HG02623 (cell line): ENCODE measurements at regions not wholly inside any gene's neighbourhood (a gene's known extent, or its start where the extent isn't known, plus 50 kb on each side); places are given as distances from the start of the nearest gene placed in this dataset.

Experiments
- ATAC-seq: cut with Tn5 transposase; IDR thresholded peaks from one replicate; pipeline ENCODE4 v1.9.1; 2021; ENCODE audit warnings: moderate library complexity; ENCODE audit not compliant: unreplicated experiment

DNA sequence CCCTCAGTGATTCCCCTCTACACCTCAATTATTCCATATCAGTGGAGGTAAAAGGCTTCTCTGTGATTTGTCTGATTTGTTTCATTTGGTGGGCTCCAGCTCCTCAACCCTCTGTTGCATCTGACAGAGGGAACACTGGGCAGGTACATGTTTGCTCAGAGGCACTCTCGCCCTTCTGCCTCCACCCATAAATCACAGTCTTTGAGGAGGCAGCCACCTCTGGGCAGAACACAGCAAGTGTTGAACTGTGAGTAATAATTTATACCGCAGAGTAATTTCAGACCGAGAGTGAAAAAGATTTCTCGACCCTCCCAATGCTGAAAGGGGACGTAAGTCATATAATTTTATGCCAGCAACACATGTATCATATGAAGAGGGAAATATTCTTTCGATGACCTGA, 330.1 kb upstream of the PBX1 start:
- no peak for ATAC-seq

DNA sequence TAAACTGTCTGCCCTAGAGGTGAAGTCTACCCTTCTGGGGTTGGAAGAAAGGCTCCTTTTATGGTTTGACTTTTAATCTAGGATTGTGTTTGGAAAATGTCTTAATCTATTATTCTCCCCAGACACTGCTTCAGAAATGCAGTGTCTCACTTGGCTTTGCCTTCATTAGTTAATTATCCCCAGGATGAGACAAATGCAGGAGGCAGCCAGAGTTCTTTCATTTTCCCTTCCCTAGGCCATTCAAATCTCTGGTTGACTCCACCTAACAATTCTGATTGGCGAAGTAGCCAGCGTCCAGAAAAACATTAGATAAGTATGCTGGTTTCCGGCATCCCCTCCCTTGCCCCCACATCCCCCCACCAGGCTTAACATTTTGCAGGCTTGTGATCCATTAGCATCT, 325.8 kb upstream of the PBX1 start:
- no peak for ATAC-seq

DNA sequence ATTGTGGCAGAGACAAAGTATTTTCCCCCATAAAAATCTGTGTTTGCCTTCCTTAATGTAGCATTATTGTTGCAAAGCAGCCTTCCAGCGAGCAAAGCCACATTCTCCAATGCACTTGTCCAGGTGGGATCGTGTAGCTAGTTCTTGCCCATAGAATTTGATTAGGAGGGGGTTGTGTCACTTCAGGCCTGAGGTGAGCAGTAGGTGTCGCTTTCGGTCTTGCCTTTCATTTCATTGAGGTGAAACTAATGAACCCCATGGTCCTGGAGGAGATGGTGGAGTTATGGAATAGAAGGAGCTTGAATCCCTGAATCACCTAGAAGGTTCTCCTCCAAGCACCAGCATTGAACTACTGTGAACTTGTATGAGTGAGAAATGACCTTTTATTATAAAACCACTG, 318.9 kb upstream of the PBX1 start:
- no peak for ATAC-seq

DNA sequence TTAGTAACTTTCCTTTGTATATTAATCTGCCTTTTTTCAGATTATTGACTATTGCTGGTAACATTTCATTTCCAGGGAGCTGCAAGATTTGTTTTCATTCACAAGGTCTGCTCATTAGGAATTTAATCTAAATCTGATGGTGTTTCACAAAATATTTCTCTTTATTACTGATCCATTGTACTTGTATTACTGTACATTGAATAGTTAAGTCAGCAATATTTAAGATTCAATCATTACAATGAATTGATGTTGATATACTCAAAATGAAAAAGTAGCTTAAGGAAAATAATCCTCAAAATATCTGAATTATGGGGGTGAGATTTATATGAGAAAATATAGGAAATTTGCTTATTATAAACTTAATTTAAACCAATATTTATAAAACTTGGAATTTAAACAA, 308.6 kb upstream of the PBX1 start:
- no peak for ATAC-seq

DNA sequence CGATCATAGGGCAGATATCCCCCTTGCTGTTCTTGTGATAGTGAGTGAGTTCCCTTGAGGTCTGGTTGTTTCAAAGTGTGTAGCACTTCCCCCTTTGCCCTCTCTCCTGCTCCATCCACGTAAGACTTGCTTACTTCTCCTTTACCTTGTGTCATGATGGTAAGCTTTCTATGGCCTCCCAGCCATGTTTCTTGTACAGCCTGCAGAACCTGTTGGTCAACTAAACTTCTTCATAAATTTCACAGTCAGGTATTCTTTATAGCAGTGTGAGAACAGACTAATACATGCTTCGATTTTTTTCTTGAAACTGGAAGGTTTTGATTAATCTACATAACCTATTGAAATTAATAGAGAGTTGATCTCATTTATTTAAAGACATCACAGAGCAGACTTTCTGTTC, 302.5 kb upstream of the PBX1 start:
- no peak for ATAC-seq

DNA sequence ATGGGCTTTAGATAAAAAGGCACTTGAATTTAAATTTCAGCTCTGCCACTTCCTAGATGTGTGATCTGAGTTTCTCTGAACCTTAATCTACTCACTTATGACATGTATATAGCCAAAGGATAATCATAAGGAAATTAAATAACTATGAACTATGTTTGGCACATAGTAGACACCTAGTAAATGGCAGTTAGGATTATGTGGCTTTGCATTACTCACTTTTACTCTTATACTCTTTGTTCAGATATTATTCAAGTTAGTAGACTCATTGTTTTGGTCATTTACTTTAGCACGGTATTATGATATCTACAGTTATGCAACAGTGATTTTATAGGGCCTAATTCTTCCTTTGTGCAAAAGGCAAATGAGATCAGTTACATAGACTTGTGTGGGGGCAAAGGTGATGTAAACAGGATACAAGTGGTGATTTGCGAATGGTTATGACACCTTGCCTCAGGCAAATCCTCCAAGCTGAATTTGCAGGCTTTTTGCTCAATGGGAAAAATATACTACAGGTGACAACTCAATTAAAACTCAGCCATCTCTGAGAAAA, 297.2 kb upstream of the PBX1 start:
- no peak for ATAC-seq

DNA sequence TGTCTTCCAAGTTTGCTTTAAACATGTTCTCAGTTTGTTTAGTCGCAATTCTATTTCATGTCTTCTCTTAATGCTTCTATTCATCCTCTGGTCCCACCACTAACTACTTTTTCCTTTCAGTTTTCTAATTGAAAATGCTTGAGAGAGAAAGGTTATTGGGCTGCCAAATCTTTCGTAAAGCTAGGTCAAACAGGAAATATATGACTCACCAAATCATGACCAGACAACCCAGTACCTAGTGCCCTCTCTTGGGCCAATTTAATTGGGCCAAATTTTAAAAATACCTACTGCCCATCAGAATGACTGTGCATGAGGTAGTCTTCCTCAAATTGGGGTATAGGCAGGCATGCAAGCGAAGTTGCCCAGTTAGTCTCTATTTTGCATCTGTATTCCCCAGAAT, 295.4 kb upstream of the PBX1 start:
- ATAC-seq = no peak

DNA sequence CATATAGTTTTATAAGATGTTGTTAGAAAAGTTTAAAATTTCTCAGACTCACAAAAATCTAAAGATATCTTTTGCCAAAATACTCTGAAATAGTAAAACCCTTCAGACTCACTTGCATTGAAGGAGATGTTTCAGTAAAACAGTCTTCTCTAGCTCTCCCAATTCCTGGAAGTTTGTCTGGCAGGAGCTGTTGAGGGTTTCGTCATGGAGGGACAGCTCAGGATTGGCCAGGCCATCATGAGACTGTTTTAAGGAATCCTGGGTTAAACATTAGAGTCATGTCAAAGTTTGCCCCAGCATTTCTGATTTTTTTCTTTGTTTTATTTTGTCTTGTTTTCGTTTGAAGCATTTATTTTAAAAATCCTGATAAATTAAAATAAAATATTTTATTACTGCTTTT, 293.8 kb upstream of the PBX1 start:
- ATAC-seq = no peak

DNA sequence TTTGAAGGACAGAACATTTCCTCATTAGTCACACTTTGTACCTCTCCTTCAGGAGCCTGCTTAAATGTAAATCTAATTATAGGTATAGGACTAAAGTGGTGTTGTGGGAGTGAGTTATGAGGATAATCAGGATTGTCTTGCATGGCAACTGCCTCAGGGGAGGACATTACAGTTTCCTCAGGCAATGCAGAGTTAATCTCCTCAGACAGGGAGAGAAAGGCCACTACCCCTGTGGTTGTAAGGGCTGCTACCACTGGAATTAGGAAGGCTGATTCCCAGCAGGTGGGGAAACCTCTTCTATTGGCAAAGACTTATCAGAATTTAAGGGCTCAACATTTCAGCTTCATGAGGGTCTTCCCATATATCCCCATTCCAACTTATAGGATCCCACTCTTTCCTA, 286.8 kb upstream of the PBX1 start:
- ATAC-seq = no peak

DNA sequence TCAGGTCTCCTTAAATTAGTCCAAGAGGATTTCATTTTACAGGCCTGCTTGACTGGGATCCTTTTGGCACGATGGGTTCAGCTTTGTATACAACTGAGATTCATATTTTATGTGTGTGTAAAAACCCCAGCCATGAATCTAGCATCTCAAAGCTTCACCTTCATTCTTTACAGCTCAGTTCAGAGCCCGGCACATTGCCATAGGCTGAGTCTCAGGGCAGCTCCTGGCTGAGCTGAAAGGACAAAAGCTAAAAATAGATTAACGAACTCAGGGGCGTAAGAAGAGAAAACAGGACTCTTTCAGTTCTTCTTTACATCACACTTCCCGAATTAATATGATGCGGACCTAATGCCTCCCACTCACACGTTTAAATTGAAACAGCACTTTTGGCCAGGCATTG, 262.8 kb upstream of the PBX1 start:
- no peak for ATAC-seq

DNA sequence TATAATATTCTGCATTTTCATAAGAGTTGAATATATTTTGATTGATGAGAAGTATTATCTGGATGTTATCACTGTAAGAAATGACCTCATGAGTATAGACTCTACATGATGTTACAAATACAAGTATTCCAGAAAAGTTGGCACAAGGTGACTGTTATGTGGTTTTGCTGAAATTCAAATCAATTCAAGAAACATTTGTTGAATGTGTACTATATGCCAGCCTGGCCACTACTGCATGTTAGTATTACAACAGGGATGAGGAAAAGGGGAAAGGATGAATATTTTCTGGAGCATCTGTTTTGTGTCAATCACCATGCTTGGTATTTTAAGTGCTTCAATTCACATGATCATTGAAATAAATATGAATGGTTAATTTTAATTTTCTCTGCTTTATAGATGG, 250.9 kb upstream of the PBX1 start:
- ATAC-seq = no peak

DNA sequence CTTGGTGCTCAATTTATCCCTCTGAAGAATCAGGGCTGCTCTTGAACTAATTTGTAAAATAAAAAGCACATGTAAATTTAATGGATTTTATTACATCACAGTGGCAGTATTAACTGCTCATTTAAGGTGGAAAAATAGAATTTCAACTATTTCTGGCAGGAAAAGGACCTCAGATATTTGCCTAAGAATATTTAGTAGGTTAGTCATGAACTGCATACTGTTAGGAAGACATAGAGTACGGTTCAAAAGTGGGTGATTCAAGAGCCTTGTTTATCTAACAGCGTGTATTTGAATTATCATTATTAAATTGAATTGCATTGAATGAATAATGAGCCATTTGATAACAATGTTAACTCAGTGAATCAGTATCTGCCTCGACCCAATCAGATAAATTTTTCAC, 248.8 kb upstream of the PBX1 start:
- no peak for ATAC-seq

DNA sequence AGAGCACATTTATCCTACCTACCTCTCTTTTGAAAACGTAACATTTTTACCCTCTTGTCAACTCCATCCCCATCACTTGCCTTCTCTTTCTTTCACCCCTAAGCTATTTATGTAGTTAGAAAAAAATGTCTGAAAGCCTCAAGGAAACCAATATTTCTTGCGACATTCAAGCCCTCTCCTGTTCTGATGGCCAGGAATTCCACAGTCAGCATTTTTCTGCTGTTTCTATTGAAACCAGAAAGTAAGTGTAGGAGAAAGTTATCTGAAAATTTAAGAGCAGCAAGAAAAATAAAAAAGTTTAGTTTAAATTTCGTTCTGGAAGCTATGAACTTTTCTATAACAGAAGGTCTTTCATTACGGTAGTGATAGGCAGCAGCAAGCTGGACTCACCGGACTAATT, 247.6 kb upstream of the PBX1 start:
- ATAC-seq = no peak

DNA sequence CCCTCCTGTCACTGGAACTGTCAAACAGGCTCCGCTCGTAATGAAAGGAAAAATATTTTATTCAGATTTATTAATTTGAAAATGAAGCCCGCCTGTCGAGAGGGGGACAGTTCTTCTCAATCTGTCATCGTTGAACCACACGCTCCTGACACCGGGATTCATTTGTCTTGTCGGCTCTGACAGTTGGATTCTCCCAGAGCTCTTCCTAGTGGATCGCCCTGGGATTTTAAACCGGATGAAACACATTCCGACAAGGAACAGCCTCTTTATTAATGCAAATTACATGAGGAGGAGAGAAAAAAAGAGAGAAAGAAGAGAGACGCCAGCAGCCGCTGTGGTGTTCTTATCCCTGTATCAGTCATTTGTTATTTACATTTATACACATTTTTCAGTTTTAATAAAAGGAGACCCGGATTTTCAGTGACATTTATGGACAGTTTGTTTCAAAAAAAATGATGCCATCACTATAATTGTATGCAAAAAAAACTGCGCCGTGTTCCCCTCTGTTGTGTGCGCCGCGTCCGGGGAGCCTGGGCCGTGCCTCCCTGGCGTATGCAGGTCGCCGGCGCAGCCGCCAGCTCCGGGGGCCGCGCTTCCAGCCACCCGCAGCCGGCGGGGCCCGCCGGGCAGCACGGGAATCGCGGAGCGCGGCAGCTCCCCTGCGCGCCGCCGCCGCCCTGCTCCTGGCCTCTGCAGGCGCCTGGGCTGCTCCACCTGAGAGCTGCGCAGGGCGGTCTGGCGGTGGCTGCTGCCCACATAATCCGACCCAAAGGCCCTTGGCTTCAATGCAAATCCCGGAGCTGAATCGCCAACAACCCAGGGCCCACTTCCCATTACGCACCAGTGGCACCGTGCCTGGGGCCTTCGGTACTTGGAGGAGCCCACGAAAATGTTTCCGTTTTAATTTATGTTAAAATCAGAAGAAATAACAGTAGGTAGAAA, 237.9 kb upstream of the PBX1 start:
- ATAC-seq = no peak

DNA sequence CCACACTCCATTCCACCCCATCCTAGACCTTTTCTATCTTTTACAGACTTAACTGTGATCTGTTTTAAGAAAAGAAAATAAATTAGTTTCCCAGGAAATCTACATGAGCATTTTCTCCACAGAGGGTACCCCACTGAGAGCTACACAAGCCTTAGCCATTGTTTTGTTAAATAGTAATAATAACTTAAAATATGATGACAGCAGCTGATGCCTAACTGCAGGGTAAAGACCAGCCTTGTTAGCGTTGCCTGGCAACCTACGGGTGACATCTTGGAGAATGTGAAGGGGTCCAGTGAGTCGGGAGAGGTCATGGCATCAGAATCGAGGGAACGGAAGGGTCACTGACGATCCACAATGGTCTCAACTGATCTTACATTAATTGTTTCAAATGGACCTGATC, 233.2 kb upstream of the PBX1 start:
- no peak for ATAC-seq

DNA sequence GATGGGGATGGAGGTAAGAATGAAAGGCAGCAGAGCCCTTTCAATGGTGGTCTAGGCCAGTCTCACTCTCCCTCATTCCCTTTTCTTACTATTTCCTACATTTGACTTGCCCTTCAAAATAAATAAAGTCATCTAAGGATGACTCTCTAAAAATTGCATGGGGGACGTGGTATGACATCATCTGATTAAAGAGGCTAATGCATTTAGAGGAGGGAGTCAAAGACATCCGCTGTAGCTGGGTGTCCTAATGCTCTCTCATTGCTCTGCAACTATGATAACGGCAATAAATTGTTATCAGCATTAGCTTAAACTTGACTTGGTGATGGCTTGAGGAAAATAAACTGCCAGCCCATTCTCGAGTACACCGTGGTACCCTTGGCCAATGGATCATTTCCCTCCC, 225.6 kb upstream of the PBX1 start:
- no peak for ATAC-seq

DNA sequence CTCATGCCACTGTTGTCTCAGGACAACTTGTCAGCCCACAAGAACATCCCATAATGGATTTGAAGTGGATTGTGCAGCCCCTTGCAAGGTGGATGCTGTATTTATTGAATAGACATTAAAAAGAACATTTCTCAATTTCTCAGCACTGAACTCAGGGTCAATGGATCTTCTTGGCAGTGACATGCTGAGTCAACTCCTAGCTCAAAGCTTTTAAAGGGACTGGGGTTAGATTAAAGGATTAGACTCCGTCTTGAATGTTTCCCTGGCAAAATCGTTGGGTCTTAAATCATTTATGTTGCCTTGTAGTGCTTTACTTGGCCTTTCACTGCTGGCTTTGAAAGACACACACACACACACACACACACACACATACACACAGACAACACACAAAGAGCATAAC, 221.6 kb upstream of the PBX1 start:
- ATAC-seq = no peak

DNA sequence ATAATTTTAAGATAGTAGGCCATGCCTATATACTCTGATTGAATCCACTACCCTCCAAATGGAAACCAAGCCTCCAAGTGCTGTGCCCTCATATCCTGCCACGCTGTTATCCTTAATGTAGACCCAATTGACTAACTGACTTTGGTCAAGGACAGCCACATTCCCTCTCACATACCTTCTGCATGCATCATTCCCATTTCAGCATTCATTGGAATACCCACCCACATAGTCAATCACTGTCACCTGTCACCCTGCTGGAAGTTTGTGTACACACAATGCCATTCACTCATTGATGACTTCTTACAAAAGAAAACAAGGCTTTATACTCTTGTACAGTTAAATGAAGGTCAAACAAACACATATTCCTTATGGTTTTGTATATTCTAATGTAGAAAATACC, 221.1 kb upstream of the PBX1 start:
- ATAC-seq = no peak

DNA sequence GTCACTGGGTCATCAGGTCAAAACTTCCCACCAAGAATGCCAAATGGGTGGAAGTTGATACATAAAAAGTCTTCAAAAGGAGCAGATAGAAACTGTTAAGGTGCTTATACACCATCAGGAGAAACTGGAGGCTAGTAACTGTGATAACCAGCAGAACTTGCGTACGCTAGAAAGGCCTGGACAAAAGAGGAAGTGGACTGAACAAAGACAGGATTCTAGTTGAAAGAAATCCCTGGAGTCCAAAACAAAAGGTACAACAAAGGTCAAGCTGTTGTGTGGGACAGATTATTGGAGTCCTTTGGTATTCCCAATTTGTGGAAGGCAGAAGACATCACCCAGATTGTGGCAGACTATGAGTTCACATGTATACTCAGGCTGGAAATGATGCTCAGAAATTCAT, 215.8 kb upstream of the PBX1 start:
- no peak for ATAC-seq

DNA sequence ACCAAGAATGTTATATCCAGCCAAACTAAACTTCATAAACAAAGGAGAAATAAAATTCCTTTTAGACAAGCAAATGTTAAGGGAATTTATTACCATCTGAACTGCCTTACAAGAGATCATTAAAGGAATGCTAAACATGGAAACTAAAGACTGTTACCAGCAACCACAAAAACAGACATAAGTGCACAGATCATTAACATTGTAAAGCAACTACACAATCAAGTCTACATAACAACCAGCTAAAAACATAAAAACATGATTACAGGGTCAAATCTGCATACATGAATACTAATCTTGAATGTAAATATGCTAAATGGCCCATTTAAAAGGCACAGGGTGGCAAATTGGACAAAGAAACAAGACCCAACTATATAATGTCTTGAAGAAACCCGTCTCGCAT, 211.0 kb upstream of the PBX1 start:
- ATAC-seq = no peak

DNA sequence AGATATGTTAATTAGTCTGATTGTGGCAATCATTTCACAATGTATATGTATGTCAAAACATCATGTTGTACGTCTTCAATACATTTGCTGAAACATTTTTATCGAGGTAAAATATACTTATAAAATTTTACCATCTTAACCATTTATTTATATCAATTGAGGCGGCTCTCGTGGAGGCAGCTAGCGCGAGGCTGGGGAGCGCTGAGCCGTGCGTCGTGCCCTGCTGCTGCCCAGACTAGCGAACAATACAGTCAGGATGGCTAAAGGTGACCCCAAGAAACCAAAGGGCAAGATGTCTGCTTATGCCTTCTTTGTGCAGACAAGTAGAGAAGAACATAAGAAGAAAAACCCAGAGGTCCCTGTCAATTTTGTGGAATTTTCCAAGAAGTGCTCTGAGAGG, 202.5 kb upstream of the PBX1 start:
- ATAC-seq = no peak

DNA sequence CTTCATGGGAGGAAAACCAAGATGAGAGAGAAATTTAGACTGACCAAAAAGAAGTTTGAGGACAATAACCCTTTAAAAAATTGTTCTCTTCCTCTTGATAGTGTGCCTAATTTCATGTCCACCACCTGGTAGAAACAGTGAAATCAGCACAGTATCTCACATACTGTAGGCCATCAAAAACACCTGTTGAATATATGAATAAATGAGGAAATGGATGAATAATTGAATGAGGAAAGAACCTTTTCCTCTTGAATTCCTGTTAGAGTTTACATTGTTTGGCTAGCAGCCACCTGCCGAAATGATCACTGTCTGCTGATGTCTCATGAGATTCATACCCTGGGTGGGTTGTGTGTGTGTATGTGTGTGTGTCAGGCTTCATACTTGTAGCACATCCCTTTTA, 198.7 kb upstream of the PBX1 start:
- no peak for ATAC-seq

DNA sequence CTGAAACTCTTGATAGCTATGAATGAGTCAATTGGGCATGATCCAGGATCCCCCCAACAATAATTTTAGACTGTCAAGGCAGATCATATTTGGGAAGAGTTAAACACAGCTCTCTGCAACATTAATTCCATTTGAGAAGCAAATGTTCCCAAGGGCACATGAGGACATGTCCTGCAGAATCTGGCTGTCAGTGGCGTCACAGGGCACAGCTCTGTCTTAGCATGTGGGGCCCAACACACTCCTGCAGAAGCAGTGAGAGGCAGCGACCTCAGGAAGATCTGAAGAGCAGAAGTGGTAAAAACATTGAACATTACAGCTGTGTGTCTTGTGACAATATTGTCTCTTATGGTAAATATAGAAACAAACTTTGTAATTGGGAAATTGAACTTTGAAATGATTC, 197.1 kb upstream of the PBX1 start:
- no peak for ATAC-seq
